H1 (cell line): ENCODE measurements at regions not wholly inside any gene's neighbourhood (a gene's known extent, or its start where the extent isn't known, plus 50 kb on each side); places are given as distances from the start of the nearest gene placed in this dataset.

Experiments
- TCF12 ChIP-seq: IDR thresholded peaks from 2 replicates; pipeline ENCODE4 v1.6.1; 2011; ENCODE audit warnings: low read depth, mild to moderate bottlenecking, low read length
- TF ChIP-seq, protein P1 (sequence below), 3 experiments: IDR thresholded peaks; 1 replicate in 2 of 3; 2 replicates in 1 of 3; pipeline versions ENCODE4 v1.5.1 to v1.6.1; 2011; ENCODE audit warnings: low read length in 3 of 3, mild to moderate bottlenecking in 3 of 3, inconsistent platforms in 2 of 3, low read depth in 1 of 3, moderate library complexity in 1 of 3; ENCODE audit not compliant: insufficient read depth in 1 of 3; ENCODE audit errors: control extremely low read depth in 1 of 3

DNA sequence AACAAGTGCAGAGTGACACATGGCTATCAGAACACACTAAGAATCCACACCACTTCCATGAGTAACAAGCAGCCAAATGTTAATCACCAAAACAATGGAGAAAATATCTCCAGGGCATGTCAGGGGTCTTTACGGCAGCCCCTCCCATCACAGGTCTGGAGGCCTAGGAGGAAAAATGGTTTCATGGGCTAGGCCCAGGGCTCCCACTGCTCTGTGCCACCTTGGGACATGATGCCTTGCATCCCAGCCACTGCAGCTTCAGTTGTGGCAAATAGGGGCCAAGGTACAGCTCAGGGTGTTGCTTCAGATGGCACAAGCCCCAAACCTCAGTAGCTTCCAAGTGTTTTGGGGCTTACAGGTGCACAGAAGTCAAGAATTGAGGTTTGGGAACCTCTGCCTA is 66.6 kb downstream of the NEURL3 start (continued):
- TF ChIP-seq, protein P1, sequence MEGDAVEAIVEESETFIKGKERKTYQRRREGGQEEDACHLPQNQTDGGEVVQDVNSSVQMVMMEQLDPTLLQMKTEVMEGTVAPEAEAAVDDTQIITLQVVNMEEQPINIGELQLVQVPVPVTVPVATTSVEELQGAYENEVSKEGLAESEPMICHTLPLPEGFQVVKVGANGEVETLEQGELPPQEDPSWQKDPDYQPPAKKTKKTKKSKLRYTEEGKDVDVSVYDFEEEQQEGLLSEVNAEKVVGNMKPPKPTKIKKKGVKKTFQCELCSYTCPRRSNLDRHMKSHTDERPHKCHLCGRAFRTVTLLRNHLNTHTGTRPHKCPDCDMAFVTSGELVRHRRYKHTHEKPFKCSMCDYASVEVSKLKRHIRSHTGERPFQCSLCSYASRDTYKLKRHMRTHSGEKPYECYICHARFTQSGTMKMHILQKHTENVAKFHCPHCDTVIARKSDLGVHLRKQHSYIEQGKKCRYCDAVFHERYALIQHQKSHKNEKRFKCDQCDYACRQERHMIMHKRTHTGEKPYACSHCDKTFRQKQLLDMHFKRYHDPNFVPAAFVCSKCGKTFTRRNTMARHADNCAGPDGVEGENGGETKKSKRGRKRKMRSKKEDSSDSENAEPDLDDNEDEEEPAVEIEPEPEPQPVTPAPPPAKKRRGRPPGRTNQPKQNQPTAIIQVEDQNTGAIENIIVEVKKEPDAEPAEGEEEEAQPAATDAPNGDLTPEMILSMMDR (IDR thresholded peaks at IDR 0.05; ENCODE audit: control extremely low read depth in 1 of 3, insufficient read depth in 1 of 3, low read depth in 1 of 3, low read length in 3 of 3) = no peak
- TF ChIP-seq TCF12 = no peak
- TF ChIP-seq, all 59 proteins: peak for 0
